Neural cell (in vitro differentiated cells): ENCODE measurements at regions not wholly inside any gene's neighbourhood (a gene's known extent, or its start where the extent isn't known, plus 50 kb on each side); places are given as distances from the start of the nearest gene placed in this dataset.
"Not testable (repeated sequence)": the region's sequence is repeated elsewhere in the genome, so short reads cannot be mapped to it uniquely, and the experiment has no call there.

ENCODE experiments used
- CTCF ChIP-seq: fragments of 450-650 bp; IDR thresholded peaks from 2 replicates; pipeline ENCODE4 v1.5.1; 2014; ENCODE audit warnings: antibody characterized with exemption, mild to moderate bottlenecking, moderate library complexity; ENCODE audit not compliant: poor library complexity, severe bottlenecking
- EP300 ChIP-seq: fragments of 450-650 bp; conservative IDR thresholded peaks from 2 replicates; pipeline ENCODE4 v1.6.1; 2014; ENCODE audit warnings: antibody characterized with exemption, mild to moderate bottlenecking, moderate library complexity; ENCODE audit not compliant: poor library complexity, severe bottlenecking
- EZH2 ChIP-seq: fragments of 200-600, 300-800 bp; shearing (Covaris generic), sonication (generic); IDR thresholded peaks from 2 replicates; pipeline ENCODE4 v1.6.1; 2014; ENCODE audit warnings: antibody characterized with exemption, low read length, borderline replicate concordance, mild to moderate bottlenecking; ENCODE audit not compliant: insufficient read depth, poor library complexity, severe bottlenecking
- MXI1 ChIP-seq: fragments of 450-650 bp; conservative IDR thresholded peaks from 2 replicates; pipeline ENCODE4 v1.6.1; 2014; ENCODE audit warnings: antibody characterized with exemption, mild to moderate bottlenecking; ENCODE audit not compliant: poor library complexity, severe bottlenecking
- POLR2AphosphoS5 ChIP-seq: IDR thresholded peaks from 2 replicates; pipeline ENCODE4 v1.6.1; 2012
- REST ChIP-seq: IDR thresholded peaks from 2 replicates; pipeline ENCODE4 v1.6.1; 2012; ENCODE audit warnings: borderline replicate concordance
- SMC3 ChIP-seq: fragments of 450-650 bp; conservative IDR thresholded peaks from 2 replicates; pipeline ENCODE4 v1.6.1; 2014; ENCODE audit warnings: antibody characterized with exemption, mild to moderate bottlenecking, moderate library complexity; ENCODE audit not compliant: poor library complexity

GRCh38 chr13:52212886-52213285 is 53.5 kb upstream of the NEK3 start:
- TF ChIP-seq CTCF, EP300, EZH2, MXI1, POLR2AphosphoS5, REST, SMC3: not testable (repeated sequence)
